K562 (cell line): ENCODE measurements at regions not wholly inside any gene's neighbourhood (a gene's known extent, or its start where the extent isn't known, plus 50 kb on each side); places are given as distances from the start of the nearest gene placed in this dataset.

Source experiments
- ATAC-seq: fragments of 200-7000 bp; cut with Tn5 transposase; 3 replicates; pipeline ENCODE4 v1.9.1; 2020; ENCODE audit warnings: moderate library complexity
- BruUV-seq: library from RNA; stranded (reverse); fragments of 400-500 nt; replicated peaks from 2 replicates; lab custom pipeline; 2021; lab: Mats Ljungman, UMichigan
- CTCF ChIA-PET: fragments of 300-600 bp; formaldehyde crosslinking; extraction: SDS; loops from one replicate; lab custom pipeline; 2021; ENCODE audit warnings: low intra/inter-chr PET ratio; lab: Yijun Ruan, JAX
- POLR2A ChIA-PET: fragments of 300-600, 350-650 bp; sonication (Branson Sonifier 250); formaldehyde crosslinking; extraction: SDS; loops from one replicate; lab custom pipeline; 2021; ENCODE audit warnings: antibody characterized with exemption, inconsistent platforms; lab: Yijun Ruan, JAX
- DNase-seq, 4 experiments: peaks; one replicate each; pipeline versions ENCODE4 v3.0.0 to v3.0.0-alpha.2; 2011 to 2018; ENCODE audit warnings: low spot score in 3 of 4, mixed read lengths in 3 of 4; ENCODE audit errors: extremely low read depth in 1 of 4
- FAIRE-seq: peaks from 2 replicates; lab custom pipeline; 2011; peaks lifted over from hg19 to GRCh38; lab: Jason Lieb, UNC
- H2AFZ ChIP-seq: 2 replicates; pipeline ENCODE4 v1.6.0; 2011; ENCODE audit warnings: low read depth, low read length, control low read depth, inconsistent platforms
- H3K27ac ChIP-seq: fragments of 200-600 bp; 3 replicates; pipeline ENCODE4 v1.8.0; 2011; ENCODE audit warnings: low read depth, mild to moderate bottlenecking, control low read depth, inconsistent platforms, low read length, moderate library complexity, mixed read lengths; ENCODE audit errors: extremely low read depth
- H3K27me3 ChIP-seq, 2 experiments: fragments of 300-600 bp in 1 of 2; 2 replicates in 1 of 2; 3 replicates in 1 of 2; pipeline versions ENCODE4 v1.6.0 to v1.8.0; 2011; ENCODE audit warnings: inconsistent platforms in 2 of 2, low read length in 2 of 2, mild to moderate bottlenecking in 1 of 2, mixed read lengths in 1 of 2, moderate library complexity in 1 of 2; ENCODE audit not compliant: control insufficient read depth in 2 of 2, insufficient read depth in 2 of 2
- H3K36me3 ChIP-seq: fragments of 300-600 bp; 3 replicates; pipeline ENCODE4 v1.8.0; 2011; ENCODE audit warnings: mild to moderate bottlenecking, low read length, inconsistent platforms; ENCODE audit not compliant: control insufficient read depth, insufficient read depth
- H3K4me1 ChIP-seq, 2 experiments: fragments of 200-600 bp in 1 of 2; replicated peaks in 1 of 2; 2 replicates in 1 of 2; 3 replicates in 1 of 2; pipeline versions ENCODE4 v1.5.1 to v1.8.0; 2011; ENCODE audit warnings: inconsistent platforms in 2 of 2, low read length in 2 of 2, mild to moderate bottlenecking in 1 of 2, mixed read lengths in 1 of 2, moderate library complexity in 1 of 2; ENCODE audit not compliant: control insufficient read depth in 2 of 2, insufficient read depth in 2 of 2
- H3K4me2 ChIP-seq: 2 replicates; pipeline ENCODE4 v1.6.1; 2011; ENCODE audit warnings: low read length, control low read depth, inconsistent platforms, mixed read lengths; ENCODE audit not compliant: insufficient read depth
- H3K4me3 ChIP-seq: fragments of 200-600 bp; sonication (generic), shearing (Covaris generic); 2 replicates; pipeline ENCODE4 v1.5.1; 2016; ENCODE audit warnings: control low read depth, inconsistent platforms
- H3K79me2 ChIP-seq: fragments of 200-600 bp; 3 replicates; pipeline ENCODE4 v1.8.0; 2011; ENCODE audit warnings: low read length, inconsistent platforms; ENCODE audit not compliant: control insufficient read depth, insufficient read depth
- H3K9ac ChIP-seq, 2 experiments: 2 replicates each; pipeline versions ENCODE4 v1.6.0 to v1.6.1; 2011; ENCODE audit warnings: low read depth in 2 of 2, low read length in 2 of 2, control low read depth in 1 of 2, inconsistent platforms in 1 of 2, mild to moderate bottlenecking in 1 of 2, mixed read lengths in 1 of 2; ENCODE audit not compliant: insufficient read depth in 1 of 2
- H3K9me1 ChIP-seq: one replicate; pipeline ENCODE4 v1.6.0; 2011; ENCODE audit warnings: inconsistent platforms, mild to moderate bottlenecking, low read length, moderate library complexity; ENCODE audit not compliant: control insufficient read depth, insufficient read depth
- H3K9me3 ChIP-seq: replicated peaks from 2 replicates; pipeline ENCODE4 v1.5.1; 2011; ENCODE audit warnings: low read depth, low read length, inconsistent platforms; ENCODE audit not compliant: control insufficient read depth, insufficient read depth
- H4K20me1 ChIP-seq: replicated peaks from 2 replicates; pipeline ENCODE4 v1.6.1; 2011; ENCODE audit warnings: low read length, inconsistent platforms, mixed read lengths; ENCODE audit not compliant: control insufficient read depth, insufficient read depth
- CBX1 ChIP-seq: sonication (generic); IDR thresholded peaks from 2 replicates; pipeline ENCODE4 v1.6.1; 2016; ENCODE audit warnings: antibody characterized with exemption, low read depth, mild to moderate bottlenecking
- CEBPG ChIP-seq, 3 experiments: fragments of 200-800 bp in 1 of 3; sonication (Bioruptor generic) in 1 of 3; sonication (generic) in 1 of 3; formaldehyde crosslinking in 1 of 3; IDR thresholded peaks in 2 of 3; conservative IDR thresholded peaks in 1 of 3; 2 replicates each; pipeline versions ENCODE4 v1.6.1 to v1.8.0; 2016 to 2022; ENCODE audit warnings: missing compliant biosample characterization in 2 of 3, missing genetic modification characterization in 2 of 3, mild to moderate bottlenecking in 1 of 3, missing genetic modification reagents in 1 of 3
- FOXA1 ChIP-seq: fragments of 450-650 bp; IDR thresholded peaks from 2 replicates; pipeline ENCODE4 v1.6.1; 2016; ENCODE audit warnings: mild to moderate bottlenecking, borderline replicate concordance
- FOXJ3 ChIP-seq: sonication (generic); formaldehyde crosslinking; IDR thresholded peaks from 2 replicates; pipeline ENCODE4 v1.4.0; 2020; ENCODE audit warnings: mild to moderate bottlenecking, missing genetic modification reagents
- HMG20B ChIP-seq: fragments of 250-450 bp; sonication (Bioruptor Pico); IDR thresholded peaks from 2 replicates; pipeline ENCODE4 v1.5.0; 2021; ENCODE audit warnings: mild to moderate bottlenecking
- HOXB6 ChIP-seq: fragments of 250-450 bp; sonication (Bioruptor Pico); IDR thresholded peaks from 2 replicates; pipeline ENCODE4 v1.5.1; 2022; ENCODE audit warnings: mild to moderate bottlenecking, borderline replicate concordance
- RBM15 ChIP-seq: fragments of 200-400 bp; formaldehyde crosslinking; IDR thresholded peaks from 2 replicates; pipeline ENCODE4 v1.6.1; 2018; ENCODE audit warnings: mild to moderate bottlenecking, low read length, moderate library complexity; ENCODE audit not compliant: insufficient read depth
- ZNF217 ChIP-seq: sonication (generic); formaldehyde crosslinking; IDR thresholded peaks from 2 replicates; pipeline ENCODE4 v1.8.0; 2022; ENCODE audit warnings: mild to moderate bottlenecking, missing genetic modification reagents
- ZNF76 ChIP-seq: fragments of 250-450 bp; sonication (Bioruptor Pico); IDR thresholded peaks from 2 replicates; pipeline ENCODE4 v1.4.0; 2020; ENCODE audit warnings: mild to moderate bottlenecking, moderate library complexity, borderline replicate concordance
- WGBS: fragments of 100-300 bp; shearing (Covaris generic); methylation state at CpG from one replicate; pipeline ENCODE4 v1.1.6; 2016; ENCODE audit warnings: low coverage, mixed read lengths; ENCODE audit not compliant: insufficient coverage; ENCODE audit errors: missing lambda C conversion rate; 5-methylcytosine and 5-hydroxymethylcytosine counted together
- in situ Hi-C: fragments of 300-500 bp; cut with MboI; formaldehyde crosslinking; loops from 4 replicates; pipeline ENCODE4 v1.15.0; 2018; ENCODE audit warnings: inconsistent platforms, mixed read lengths
- intact Hi-C: fragments of 100-400 bp; cut with micrococcal nuclease; formaldehyde crosslinking; loops from 2 replicates; pipeline ENCODE4 v1.14.2; 2022
- TF ChIP-seq, protein P1 (sequence below): fragments of 450-650 bp; IDR thresholded peaks from 2 replicates; pipeline ENCODE4 v1.6.1; 2016; ENCODE audit warnings: antibody characterized with exemption
- TF ChIP-seq, protein P2 (sequence below), 2 experiments: fragments of 450-650 bp; IDR thresholded peaks; 2 replicates each; pipeline ENCODE4 v1.6.1; 2018; ENCODE audit warnings: mild to moderate bottlenecking in 2 of 2, low read depth in 1 of 2; ENCODE audit not compliant: partially characterized antibody in 2 of 2
- TF ChIP-seq, protein P3 (sequence below): fragments of 250-450 bp; sonication (Bioruptor Pico); IDR thresholded peaks from 2 replicates; pipeline ENCODE4 v1.4.0; 2020; ENCODE audit warnings: borderline replicate concordance

- ChIA-PET CTCF (no interaction called here), POLR2A (interaction anchor here (0.7 to 1.1 kb wide), 4 partner anchors 9 to 75 kb away, joined by 3 to 5 read pairs (median 4); no protein-coding TSS in a partner anchor)
- Histone ChIP-seq H3K4me3 (no peak overlapping the region), H3K9ac (no peak overlapping the region), H3K36me3 (no peaks in the 10 kb centered on the region), H2AFZ (no peak overlapping the region), H4K20me1 (no peaks in the 10 kb centered on the region), H3K4me1 (no peaks in the 10 kb centered on the region), H3K27me3 (peaks cover 5 to 14% of the 10 kb centered on the region in 2 experiments; a peak in 3 of 5 replicates), H3K79me2 (no peaks in the 10 kb centered on the region), H3K9me1 (no peaks in the 10 kb centered on the region), H3K9me3 (no peaks in the 10 kb centered on the region), H3K27ac (no peak overlapping the region), H3K4me2 (no peak overlapping the region)
- no peak for DNase-seq
- ATAC-seq, result no peak
- WGBS, result 0% methylated on average over 2 of the region's 2 CpGs
- FAIRE-seq, result no peak
- TF ChIP-seq HOXB6 (CRISPR knock-in tag) (no peak), FOXA1 (no peak), ZNF217 (no peak), CEBPG (CRISPR knock-in tag; IDR thresholded peaks at IDR 0.05) (no peak), CEBPG (tag; conservative IDR thresholded peaks at IDR 0.05 in 1 of 2, IDR thresholded peaks at IDR 0.05 in 1 of 2) (no peak), CBX1 (no peak), ZNF76 (CRISPR knock-in tag) (no peak), HMG20B (CRISPR knock-in tag) (no peak), RBM15 (no peak), FOXJ3 (CRISPR knock-in tag) (no peak)
- TF ChIP-seq, protein P1, sequence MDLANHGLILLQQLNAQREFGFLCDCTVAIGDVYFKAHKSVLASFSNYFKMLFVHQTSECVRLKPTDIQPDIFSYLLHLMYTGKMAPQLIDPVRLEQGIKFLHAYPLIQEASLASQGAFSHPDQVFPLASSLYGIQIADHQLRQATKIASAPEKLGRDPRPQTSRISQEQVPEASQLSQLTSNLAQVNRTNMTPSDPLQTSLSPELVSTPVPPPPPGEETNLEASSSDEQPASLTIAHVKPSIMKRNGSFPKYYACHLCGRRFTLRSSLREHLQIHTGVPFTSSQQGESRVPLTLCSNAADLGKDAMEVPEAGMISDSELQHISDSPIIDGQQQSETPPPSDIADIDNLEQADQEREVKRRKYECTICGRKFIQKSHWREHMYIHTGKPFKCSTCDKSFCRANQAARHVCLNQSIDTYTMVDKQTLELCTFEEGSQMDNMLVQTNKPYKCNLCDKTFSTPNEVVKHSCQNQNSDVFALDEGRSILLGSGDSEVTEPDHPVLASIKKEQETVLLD, result no peak
- TF ChIP-seq, protein P2, sequence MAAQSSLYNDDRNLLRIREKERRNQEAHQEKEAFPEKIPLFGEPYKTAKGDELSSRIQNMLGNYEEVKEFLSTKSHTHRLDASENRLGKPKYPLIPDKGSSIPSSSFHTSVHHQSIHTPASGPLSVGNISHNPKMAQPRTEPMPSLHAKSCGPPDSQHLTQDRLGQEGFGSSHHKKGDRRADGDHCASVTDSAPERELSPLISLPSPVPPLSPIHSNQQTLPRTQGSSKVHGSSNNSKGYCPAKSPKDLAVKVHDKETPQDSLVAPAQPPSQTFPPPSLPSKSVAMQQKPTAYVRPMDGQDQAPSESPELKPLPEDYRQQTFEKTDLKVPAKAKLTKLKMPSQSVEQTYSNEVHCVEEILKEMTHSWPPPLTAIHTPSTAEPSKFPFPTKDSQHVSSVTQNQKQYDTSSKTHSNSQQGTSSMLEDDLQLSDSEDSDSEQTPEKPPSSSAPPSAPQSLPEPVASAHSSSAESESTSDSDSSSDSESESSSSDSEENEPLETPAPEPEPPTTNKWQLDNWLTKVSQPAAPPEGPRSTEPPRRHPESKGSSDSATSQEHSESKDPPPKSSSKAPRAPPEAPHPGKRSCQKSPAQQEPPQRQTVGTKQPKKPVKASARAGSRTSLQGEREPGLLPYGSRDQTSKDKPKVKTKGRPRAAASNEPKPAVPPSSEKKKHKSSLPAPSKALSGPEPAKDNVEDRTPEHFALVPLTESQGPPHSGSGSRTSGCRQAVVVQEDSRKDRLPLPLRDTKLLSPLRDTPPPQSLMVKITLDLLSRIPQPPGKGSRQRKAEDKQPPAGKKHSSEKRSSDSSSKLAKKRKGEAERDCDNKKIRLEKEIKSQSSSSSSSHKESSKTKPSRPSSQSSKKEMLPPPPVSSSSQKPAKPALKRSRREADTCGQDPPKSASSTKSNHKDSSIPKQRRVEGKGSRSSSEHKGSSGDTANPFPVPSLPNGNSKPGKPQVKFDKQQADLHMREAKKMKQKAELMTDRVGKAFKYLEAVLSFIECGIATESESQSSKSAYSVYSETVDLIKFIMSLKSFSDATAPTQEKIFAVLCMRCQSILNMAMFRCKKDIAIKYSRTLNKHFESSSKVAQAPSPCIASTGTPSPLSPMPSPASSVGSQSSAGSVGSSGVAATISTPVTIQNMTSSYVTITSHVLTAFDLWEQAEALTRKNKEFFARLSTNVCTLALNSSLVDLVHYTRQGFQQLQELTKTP (IDR thresholded peaks at IDR 0.05; ENCODE audit: low read depth in 1 of 2, partially characterized antibody in 2 of 2), result no peak
- TF ChIP-seq, protein P3, sequence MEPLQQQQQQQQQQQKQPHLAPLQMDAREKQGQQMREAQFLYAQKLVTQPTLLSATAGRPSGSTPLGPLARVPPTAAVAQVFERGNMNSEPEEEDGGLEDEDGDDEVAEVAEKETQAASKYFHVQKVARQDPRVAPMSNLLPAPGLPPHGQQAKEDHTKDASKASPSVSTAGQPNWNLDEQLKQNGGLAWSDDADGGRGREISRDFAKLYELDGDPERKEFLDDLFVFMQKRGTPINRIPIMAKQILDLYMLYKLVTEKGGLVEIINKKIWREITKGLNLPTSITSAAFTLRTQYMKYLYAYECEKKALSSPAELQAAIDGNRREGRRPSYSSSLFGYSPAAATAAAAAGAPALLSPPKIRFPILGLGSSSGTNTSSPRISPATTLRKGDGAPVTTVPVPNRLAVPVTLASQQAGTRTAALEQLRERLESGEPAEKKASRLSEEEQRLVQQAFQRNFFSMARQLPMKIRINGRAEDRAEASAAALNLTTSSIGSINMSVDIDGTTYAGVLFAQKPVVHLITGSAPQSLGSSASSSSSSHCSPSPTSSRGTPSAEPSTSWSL, result no peak
- BruUV-seq, result no TSS peak
- intact Hi-C loops (no loop called here), in situ Hi-C loops (no loop called here)
Observed at GRCh38 chr9:124163760-124164255, 93.9 kb upstream of the NEK6 start.
